ENCODE measurements at regions not wholly inside any gene's neighbourhood (a gene's known extent, or its start where the extent isn't known, plus 50 kb on each side); places are given as distances from the start of the nearest gene placed in this dataset.

DNA sequence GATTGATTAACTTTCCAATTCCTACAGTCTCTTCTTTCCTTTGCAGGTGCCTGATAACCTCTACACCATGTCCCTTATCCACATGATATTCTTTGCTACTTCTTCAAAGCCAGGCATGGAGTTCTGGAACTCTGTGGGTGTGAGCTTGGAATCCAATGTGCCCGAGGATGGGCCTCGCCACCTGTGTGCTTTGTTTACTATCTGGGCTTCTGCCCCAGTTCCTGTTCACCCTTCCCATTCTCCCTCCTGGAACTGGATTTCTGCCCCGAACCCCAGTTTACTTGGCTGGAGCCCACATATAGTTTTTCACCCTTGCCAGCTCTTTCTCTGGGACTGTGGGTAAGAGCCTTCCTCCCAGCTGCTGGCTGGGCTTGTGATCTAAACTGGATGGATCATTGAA, 75.2 kb upstream of the AK4 start:
- DNase-seq (ENCODE audit: low read depth in 1 of 2, low spot score in 1 of 2) = no peak
- H3K27ac ChIP-seq (replicated peaks) = no peak overlapping the region
- H3K4me3 ChIP-seq (replicated peaks; ENCODE audit: insufficient read depth, low read length) = no peak overlapping the region
- no peaks in the 10 kb centered on the region for H3K27me3 ChIP-seq (ENCODE audit: insufficient read depth, poor library complexity, severe bottlenecking)
- no peak for TF ChIP-seq SPI1 (IDR thresholded peaks at IDR 0.05; ENCODE audit: borderline replicate concordance, low read depth)
- TF ChIP-seq, protein P1, sequence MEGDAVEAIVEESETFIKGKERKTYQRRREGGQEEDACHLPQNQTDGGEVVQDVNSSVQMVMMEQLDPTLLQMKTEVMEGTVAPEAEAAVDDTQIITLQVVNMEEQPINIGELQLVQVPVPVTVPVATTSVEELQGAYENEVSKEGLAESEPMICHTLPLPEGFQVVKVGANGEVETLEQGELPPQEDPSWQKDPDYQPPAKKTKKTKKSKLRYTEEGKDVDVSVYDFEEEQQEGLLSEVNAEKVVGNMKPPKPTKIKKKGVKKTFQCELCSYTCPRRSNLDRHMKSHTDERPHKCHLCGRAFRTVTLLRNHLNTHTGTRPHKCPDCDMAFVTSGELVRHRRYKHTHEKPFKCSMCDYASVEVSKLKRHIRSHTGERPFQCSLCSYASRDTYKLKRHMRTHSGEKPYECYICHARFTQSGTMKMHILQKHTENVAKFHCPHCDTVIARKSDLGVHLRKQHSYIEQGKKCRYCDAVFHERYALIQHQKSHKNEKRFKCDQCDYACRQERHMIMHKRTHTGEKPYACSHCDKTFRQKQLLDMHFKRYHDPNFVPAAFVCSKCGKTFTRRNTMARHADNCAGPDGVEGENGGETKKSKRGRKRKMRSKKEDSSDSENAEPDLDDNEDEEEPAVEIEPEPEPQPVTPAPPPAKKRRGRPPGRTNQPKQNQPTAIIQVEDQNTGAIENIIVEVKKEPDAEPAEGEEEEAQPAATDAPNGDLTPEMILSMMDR (IDR thresholded peaks at IDR 0.05; ENCODE audit: insufficient read depth, low read length) = no peak
- no peak for TF ChIP-seq GABPA (IDR thresholded peaks at IDR 0.05; ENCODE audit: low read depth)
- TF ChIP-seq POLR2AphosphoS5 (IDR thresholded peaks at IDR 0.05; ENCODE audit: low read depth) = no peak
- TF ChIP-seq, protein P2, sequence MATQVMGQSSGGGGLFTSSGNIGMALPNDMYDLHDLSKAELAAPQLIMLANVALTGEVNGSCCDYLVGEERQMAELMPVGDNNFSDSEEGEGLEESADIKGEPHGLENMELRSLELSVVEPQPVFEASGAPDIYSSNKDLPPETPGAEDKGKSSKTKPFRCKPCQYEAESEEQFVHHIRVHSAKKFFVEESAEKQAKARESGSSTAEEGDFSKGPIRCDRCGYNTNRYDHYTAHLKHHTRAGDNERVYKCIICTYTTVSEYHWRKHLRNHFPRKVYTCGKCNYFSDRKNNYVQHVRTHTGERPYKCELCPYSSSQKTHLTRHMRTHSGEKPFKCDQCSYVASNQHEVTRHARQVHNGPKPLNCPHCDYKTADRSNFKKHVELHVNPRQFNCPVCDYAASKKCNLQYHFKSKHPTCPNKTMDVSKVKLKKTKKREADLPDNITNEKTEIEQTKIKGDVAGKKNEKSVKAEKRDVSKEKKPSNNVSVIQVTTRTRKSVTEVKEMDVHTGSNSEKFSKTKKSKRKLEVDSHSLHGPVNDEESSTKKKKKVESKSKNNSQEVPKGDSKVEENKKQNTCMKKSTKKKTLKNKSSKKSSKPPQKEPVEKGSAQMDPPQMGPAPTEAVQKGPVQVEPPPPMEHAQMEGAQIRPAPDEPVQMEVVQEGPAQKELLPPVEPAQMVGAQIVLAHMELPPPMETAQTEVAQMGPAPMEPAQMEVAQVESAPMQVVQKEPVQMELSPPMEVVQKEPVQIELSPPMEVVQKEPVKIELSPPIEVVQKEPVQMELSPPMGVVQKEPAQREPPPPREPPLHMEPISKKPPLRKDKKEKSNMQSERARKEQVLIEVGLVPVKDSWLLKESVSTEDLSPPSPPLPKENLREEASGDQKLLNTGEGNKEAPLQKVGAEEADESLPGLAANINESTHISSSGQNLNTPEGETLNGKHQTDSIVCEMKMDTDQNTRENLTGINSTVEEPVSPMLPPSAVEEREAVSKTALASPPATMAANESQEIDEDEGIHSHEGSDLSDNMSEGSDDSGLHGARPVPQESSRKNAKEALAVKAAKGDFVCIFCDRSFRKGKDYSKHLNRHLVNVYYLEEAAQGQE (IDR thresholded peaks at IDR 0.05; ENCODE audit: insufficient replicate concordance, low read depth) = no peak

DNA sequence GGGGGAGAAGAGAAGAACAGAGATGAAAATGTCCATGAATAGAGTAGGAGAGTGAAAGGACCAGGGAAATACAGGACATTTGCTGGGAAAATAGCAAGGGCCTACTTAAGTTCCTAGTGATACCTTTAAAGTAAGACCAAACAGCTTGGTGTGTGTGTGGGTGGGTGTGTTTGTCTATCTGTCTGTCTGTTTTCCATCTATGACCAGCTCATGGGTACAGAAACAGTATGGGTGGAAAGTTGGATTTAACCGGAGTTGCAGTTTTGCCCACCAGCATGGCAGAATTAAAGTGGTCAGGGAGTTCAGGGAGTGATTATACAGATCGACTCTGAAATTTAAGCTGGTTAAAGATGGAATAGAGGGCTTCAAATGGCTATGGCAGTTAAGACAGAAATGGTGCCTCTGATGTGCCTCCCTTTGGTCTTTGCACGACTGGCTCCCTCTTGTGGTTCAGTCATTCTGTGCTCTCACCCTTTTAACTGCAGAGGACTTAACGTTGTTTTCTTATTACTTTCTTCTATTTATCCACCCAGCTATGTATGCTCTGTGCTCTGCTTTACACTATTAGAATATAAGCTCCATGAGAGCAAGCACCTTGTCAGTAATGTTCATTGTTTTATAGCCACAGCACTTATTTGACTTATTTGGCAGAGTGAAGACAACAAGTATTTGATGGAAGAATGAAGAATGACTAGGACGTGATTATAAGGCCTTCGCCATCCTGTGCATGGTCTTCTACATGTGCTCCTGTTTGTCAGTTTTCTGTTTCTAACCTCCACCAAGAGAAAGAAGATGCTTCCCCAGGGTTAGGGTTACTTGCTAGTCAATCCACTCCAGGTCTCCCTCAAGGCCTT, 72.7 kb upstream of the AK4 start:
- Histone ChIP-seq H3K27me3 (ENCODE audit: insufficient read depth, poor library complexity, severe bottlenecking) (no peaks in the 10 kb centered on the region), H3K4me3 (replicated peaks; ENCODE audit: insufficient read depth, low read length) (no peak overlapping the region), H3K27ac (replicated peaks) (no peak overlapping the region)
- DNase-seq (ENCODE audit: low read depth in 1 of 2, low spot score in 1 of 2) = peak in 1 of 2 experiments; percentile 72
- TF ChIP-seq GABPA (IDR thresholded peaks at IDR 0.05; ENCODE audit: low read depth) = no peak
- TF ChIP-seq, protein P1 (IDR thresholded peaks at IDR 0.05; ENCODE audit: insufficient read depth, low read length) = peak; percentile 79

DNA sequence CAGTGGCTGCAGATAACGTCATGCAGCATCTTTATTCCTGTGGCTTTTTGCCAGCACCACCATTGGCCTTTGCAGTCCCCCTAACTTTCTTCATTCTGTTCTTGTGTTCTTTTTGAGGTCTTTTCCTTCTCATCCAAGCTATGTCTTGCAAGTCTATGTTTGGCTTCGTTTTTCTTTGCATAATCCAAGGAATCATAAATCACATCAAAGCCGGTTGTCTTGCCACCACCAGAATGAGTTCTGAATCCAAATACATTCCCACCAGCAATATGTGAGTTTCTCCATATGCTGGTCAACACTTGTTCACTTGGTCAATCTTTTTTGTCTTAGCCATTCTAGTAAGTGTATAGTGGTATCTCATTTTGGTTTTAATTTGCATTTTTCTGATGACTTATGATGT, 70.6 kb upstream of the AK4 start:
- no peak for DNase-seq (ENCODE audit: low read depth in 1 of 2, low spot score in 1 of 2)
- no peak for TF ChIP-seq GABPA (IDR thresholded peaks at IDR 0.05; ENCODE audit: low read depth)
- Histone ChIP-seq H3K4me3 (replicated peaks; ENCODE audit: insufficient read depth, low read length) (no peak overlapping the region), H3K27me3 (ENCODE audit: insufficient read depth, poor library complexity, severe bottlenecking) (no peaks in the 10 kb centered on the region), H3K27ac (replicated peaks) (no peak overlapping the region)

DNA sequence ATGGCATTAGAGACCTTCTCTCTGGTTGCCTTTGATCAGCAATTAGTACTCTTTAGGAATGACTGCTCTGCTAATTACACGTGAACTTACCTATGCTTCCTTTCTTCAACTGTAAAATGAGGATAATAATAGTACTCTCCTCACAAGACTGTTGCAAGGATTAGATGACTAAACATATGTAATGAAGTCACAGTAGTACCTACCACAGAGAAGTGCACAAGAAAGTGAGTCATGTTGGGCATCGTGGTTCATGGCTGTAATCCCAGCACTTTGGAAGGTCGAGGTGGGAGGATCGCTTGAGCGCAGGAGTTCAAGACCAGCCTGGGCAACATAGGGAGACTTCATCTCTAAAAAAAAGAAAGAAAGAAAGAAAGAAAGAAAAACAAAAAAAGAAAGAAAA, 68.1 kb upstream of the AK4 start:
- TF ChIP-seq, protein P2 (IDR thresholded peaks at IDR 0.05; ENCODE audit: insufficient replicate concordance, low read depth) = no peak
- TF ChIP-seq POLR2AphosphoS5 (IDR thresholded peaks at IDR 0.05; ENCODE audit: low read depth) (no peak), GABPA (IDR thresholded peaks at IDR 0.05; ENCODE audit: low read depth) (no peak), SPI1 (IDR thresholded peaks at IDR 0.05; ENCODE audit: borderline replicate concordance, low read depth) (no peak)
- TF ChIP-seq, protein P1 (IDR thresholded peaks at IDR 0.05; ENCODE audit: insufficient read depth, low read length) = no peak
- peak in 1 of 2 experiments; percentile 48 for DNase-seq (ENCODE audit: low read depth in 1 of 2, low spot score in 1 of 2)
- no peak overlapping the region for H3K4me3 ChIP-seq (replicated peaks; ENCODE audit: insufficient read depth, low read length)
- H3K27ac ChIP-seq (replicated peaks) = no peak overlapping the region
- no peaks in the 10 kb centered on the region for H3K27me3 ChIP-seq (ENCODE audit: insufficient read depth, poor library complexity, severe bottlenecking)

All from HL-60 (cell line).